Astrocyte of the cerebellum (primary cell): ENCODE measurements at regions not wholly inside any gene's neighbourhood (a gene's known extent, or its start where the extent isn't known, plus 50 kb on each side); places are given as distances from the start of the nearest gene placed in this dataset.

Experiments
- DNase-seq: peaks from one replicate; pipeline ENCODE4 v3.0.0-alpha.2; 2011; ENCODE audit warnings: low read depth
- H3K4me3 ChIP-seq: 2 replicates; pipeline ENCODE4 v1.5.1; 2011; ENCODE audit warnings: mild to moderate bottlenecking, low read depth, low read length, moderate library complexity
- in situ Hi-C: cut with HindIII; loops from 2 replicates; pipeline ENCODE4 v1.10.0; 2017; ENCODE audit warnings: low sequenced_read_pairs
- TF ChIP-seq, protein P1 (sequence below): IDR thresholded peaks from 2 replicates; pipeline ENCODE4 v1.5.1; 2012; ENCODE audit warnings: low read length, low read depth, moderate library complexity, mild to moderate bottlenecking; ENCODE audit errors: missing control alignments

GRCh38 chr7:80563561-80564327, 51.9 kb upstream of the GNAT3 start:
- no peak overlapping the region for H3K4me3 ChIP-seq
- DNase-seq: no peak
- TF ChIP-seq, protein P1, sequence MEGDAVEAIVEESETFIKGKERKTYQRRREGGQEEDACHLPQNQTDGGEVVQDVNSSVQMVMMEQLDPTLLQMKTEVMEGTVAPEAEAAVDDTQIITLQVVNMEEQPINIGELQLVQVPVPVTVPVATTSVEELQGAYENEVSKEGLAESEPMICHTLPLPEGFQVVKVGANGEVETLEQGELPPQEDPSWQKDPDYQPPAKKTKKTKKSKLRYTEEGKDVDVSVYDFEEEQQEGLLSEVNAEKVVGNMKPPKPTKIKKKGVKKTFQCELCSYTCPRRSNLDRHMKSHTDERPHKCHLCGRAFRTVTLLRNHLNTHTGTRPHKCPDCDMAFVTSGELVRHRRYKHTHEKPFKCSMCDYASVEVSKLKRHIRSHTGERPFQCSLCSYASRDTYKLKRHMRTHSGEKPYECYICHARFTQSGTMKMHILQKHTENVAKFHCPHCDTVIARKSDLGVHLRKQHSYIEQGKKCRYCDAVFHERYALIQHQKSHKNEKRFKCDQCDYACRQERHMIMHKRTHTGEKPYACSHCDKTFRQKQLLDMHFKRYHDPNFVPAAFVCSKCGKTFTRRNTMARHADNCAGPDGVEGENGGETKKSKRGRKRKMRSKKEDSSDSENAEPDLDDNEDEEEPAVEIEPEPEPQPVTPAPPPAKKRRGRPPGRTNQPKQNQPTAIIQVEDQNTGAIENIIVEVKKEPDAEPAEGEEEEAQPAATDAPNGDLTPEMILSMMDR: no peak
- in situ Hi-C loops: no loop called here

DNA sequence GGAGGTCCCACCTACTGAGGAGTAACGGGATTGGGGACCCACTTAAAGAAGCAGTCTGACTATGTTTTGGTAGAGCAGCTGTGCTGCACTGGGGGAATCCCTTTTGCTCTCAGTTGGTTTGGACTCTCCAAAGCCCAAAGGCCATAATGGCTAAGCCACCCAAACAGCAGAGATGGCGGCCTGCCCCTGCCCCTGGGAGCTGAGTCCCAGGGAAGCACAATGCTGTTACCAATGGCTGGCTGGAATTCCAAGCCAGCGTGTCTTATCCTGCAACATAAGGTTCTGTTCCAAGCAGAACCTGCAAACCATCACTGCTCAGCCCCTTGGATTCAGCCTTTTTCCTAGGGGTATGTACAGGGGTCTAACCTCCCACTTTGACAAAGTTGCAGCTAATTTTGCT, 53.7 kb upstream of the GNAT3 start:
- TF ChIP-seq, protein P1: no peak
- no peak overlapping the region for H3K4me3 ChIP-seq
- DNase-seq: no peak
- in situ Hi-C loops: no loop called here

DNA sequence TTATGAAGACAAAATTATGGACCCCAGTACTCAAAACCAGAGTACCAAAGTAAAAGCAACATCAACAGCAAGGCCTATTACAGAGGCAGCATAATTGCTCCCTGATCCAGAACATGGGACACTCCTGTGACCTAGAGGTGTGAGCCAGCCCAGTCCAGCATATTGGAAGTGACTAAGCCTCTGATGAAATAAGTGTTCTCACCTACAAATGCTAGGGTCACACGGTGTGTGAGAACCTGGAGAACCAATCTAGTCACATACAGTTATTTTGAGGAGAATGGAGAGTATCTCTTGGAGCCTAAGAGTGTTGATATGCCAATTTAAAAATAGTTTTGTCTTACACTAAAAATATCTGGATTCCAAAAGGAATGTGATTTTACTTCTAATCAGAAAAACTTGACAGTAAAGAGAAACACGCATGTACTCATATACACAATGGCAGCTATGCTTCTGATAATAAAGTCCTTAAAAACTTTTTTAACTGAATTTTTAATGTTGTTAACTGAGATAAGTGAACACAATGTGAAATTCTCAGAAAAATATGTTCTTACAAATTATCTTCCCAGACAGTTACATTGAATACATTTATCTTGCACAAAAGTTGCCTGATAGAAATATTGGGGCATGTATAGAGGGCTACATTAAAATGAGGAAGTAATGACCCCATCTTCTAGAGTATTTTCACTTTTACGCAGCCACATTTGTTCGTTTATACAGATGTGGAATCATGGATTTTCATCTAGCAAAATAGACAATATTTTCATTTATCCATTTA, 56.8 kb upstream of the CD36 start:
- no peak for DNase-seq
- in situ Hi-C loops: no loop called here
- TF ChIP-seq, protein P1: no peak
- H3K4me3 ChIP-seq: no peak overlapping the region

GRCh38 chr7:80583901-80584300, 54.5 kb upstream of the CD36 start:
- peak; percentile 41 for DNase-seq
- in situ Hi-C loops: no loop called here
- H3K4me3 ChIP-seq: no peak overlapping the region
- TF ChIP-seq, protein P1: no peak

DNA sequence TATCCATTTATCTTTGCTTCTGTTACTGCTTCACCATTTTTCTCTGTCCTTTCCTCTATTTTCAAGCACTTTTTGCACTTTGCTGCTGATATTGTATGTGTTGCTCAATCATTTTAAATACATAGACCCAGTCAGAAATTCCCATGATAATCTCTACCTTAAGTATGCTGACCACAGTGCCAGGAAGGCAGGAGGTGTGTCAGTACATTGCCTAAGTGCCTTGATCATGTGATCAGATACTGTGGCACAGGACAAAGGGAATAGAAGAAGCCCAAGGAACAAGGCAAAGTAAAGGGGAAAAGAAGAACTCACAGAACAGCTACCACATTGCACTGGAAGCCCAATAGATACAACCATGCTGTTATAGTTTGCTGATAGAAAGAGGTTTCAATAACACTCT, 53.7 kb upstream of the CD36 start:
- TF ChIP-seq, protein P1: no peak
- in situ Hi-C loops: no loop called here
- H3K4me3 ChIP-seq: no peak overlapping the region
- DNase-seq: no peak

- in situ Hi-C loops: no loop called here
- TF ChIP-seq, protein P1: no peak
- DNase-seq: no peak
- no peak overlapping the region for H3K4me3 ChIP-seq
Observed at GRCh38 chr7:80587538-80587937, 50.9 kb upstream of the CD36 start.
